ENCODE measurements at regions not wholly inside any gene's neighbourhood (a gene's known extent, or its start where the extent isn't known, plus 50 kb on each side); places are given as distances from the start of the nearest gene placed in this dataset.

DNA sequence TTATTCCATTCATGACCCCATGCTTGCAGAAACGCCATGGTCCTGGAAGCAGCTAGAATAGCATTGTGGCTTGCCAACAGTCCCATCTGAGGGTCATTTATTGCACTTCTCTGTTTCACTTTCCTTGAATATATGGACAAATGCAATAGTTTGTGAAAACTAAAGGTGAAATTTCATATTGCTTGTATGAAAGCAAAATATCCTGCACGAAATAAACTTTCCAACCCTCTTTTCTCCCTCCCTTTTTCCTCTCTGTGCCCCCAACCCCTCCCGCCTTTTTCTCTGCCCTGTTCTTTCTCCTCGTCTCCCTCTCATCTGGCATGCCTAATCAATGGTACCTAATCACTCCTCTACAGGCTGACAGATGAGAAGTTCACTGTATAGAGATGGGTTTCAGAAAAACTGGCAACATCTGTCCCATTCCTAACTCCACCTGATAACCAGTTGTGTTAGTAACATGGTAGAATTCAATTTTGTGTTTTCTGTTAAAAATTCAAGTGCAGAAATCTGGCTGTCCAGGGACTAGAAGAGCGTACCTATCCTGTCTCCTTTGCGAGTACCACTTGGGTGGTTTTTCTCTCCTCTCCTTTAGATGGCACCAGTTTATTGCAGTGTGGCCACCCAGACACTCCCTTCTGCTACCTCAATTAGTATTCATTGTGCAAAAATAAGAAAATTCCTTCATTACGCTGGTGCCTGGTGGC, 198.6 kb downstream of the FOXA2 start:
- no peak overlapping the region for H3K4me3 ChIP-seq
- no peaks in the 10 kb centered on the region for H3K4me1 ChIP-seq
- no peak overlapping the region for H3K27ac ChIP-seq
- no peaks in the 10 kb centered on the region for H3K36me3 ChIP-seq
- H3K9me3 ChIP-seq: no peaks in the 10 kb centered on the region
- peaks cover 0 to 2% of the 10 kb centered on the region in 2 donors for H3K27me3 ChIP-seq
- no peak for DNase-seq
- TF ChIP-seq, protein P1, sequence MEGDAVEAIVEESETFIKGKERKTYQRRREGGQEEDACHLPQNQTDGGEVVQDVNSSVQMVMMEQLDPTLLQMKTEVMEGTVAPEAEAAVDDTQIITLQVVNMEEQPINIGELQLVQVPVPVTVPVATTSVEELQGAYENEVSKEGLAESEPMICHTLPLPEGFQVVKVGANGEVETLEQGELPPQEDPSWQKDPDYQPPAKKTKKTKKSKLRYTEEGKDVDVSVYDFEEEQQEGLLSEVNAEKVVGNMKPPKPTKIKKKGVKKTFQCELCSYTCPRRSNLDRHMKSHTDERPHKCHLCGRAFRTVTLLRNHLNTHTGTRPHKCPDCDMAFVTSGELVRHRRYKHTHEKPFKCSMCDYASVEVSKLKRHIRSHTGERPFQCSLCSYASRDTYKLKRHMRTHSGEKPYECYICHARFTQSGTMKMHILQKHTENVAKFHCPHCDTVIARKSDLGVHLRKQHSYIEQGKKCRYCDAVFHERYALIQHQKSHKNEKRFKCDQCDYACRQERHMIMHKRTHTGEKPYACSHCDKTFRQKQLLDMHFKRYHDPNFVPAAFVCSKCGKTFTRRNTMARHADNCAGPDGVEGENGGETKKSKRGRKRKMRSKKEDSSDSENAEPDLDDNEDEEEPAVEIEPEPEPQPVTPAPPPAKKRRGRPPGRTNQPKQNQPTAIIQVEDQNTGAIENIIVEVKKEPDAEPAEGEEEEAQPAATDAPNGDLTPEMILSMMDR (IDR thresholded peaks at IDR 0.05): no peak
- intact Hi-C loops (cut with DNase I; ENCODE audit: low total_unique reads): no loop called here

DNA sequence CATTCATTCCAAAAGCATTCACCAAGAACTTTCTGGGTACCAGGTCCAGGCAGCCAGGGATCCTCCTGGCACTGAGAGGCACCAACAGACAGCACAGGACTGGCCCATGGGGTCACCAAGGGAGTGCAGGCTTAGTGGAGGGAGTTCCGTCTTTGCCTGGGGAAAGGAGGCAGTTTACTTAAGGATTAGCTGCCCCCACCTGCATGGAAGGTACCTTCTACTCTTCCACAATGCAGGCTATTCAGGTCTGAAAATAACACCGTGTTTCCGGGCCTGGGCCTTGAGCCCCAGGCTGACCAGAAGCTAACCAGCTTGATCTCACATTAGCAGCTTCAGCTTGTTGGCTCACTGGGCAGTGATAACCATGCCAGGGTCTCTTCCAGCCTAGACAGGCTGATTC, 199.4 kb downstream of the FOXA2 start:
- H3K36me3 ChIP-seq: no peaks in the 10 kb centered on the region
- intact Hi-C loops (cut with DNase I; ENCODE audit: low total_unique reads): no loop called here
- no peak overlapping the region for H3K27ac ChIP-seq
- no peaks in the 10 kb centered on the region for H3K4me1 ChIP-seq
- H3K9me3 ChIP-seq: no peaks in the 10 kb centered on the region
- DNase-seq: no peak
- TF ChIP-seq, protein P1 (IDR thresholded peaks at IDR 0.05): no peak
- no peak overlapping the region for H3K4me3 ChIP-seq
- H3K27me3 ChIP-seq: peaks cover 0 to 2% of the 10 kb centered on the region in 2 donors

DNA sequence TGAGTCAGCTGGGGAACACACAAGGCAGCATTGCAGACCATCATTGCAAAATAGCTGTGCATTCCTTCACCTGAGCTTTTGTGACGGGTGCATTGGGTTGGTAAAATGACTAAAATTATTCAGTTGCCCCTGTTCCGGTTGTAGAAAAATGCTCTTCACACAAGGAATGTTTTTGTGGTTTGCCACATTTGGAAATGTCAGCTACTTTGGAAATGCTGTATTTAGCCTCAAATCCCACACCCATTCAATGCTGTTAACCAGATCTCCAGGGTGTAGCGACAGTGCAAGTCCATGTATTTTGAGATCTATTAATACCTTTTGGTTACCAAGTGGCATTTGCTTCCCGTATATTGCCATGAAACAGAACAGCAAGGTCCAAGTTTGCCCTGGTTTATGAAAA, 201.2 kb downstream of the FOXA2 start:
- H3K9me3 ChIP-seq: no peaks in the 10 kb centered on the region
- DNase-seq: no peak
- H3K4me1 ChIP-seq: no peaks in the 10 kb centered on the region
- H3K36me3 ChIP-seq: no peaks in the 10 kb centered on the region
- no peak overlapping the region for H3K27ac ChIP-seq
- H3K4me3 ChIP-seq: no peak overlapping the region
- TF ChIP-seq, protein P1 (IDR thresholded peaks at IDR 0.05): no peak
- intact Hi-C loops (cut with DNase I; ENCODE audit: low total_unique reads): no loop called here
- H3K27me3 ChIP-seq: no peaks in the 10 kb centered on the region

DNA sequence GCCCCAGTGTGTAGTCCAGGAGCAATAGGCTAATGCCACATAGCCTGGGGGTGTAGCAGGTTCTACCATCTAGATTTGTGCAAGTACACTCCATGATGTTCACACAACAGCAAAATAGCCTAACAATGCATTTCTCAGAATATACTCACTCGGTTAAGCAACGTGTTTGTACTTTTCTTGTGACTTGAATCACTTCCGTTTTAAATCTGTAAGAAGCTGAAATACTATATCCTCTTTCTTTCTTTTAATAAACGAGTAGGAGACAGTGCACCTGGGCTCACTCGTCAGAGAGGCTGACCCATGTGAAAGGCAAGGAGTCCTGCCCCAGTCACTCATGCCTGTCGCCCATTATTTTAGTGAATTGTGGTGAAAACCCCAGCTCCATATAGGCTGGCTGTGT, 201.6 kb downstream of the FOXA2 start:
- intact Hi-C loops (cut with DNase I; ENCODE audit: low total_unique reads): no loop called here
- H3K36me3 ChIP-seq: no peaks in the 10 kb centered on the region
- DNase-seq: no peak
- no peaks in the 10 kb centered on the region for H3K27me3 ChIP-seq
- H3K4me3 ChIP-seq: no peak overlapping the region
- TF ChIP-seq, protein P1 (IDR thresholded peaks at IDR 0.05): no peak
- H3K27ac ChIP-seq: no peak overlapping the region
- H3K4me1 ChIP-seq: no peaks in the 10 kb centered on the region
- no peaks in the 10 kb centered on the region for H3K9me3 ChIP-seq

DNA sequence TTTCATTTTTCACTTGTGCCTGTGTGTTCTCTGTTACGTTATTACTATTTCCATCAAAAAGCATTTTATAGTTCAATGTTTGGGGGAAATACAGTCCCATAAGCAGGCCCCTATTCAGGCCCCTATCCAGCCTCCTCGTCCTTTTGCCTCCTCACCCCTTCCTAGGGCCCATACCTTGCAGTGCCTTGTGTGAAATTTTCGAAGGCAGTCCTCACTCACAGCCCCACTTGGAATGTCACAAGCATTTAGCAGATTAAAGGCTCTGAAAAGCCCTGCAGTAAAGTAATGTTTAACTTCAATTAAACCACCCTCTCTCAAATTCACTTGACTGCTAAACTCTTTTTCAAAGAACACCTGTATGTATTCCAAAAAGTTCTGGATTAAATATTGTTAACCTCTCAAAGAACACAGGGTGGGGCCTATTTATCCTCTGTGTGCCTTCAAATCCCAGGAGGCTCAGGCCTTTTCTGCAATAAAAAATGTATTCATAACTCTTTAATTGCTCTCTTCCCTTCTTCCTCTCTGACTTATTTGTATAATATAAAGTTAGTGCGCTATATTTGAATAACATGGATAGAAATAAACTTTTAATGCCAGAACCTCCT, 202.5 kb downstream of the FOXA2 start:
- intact Hi-C loops (cut with DNase I; ENCODE audit: low total_unique reads): no loop called here
- Histone ChIP-seq H3K4me1 (no peaks in the 10 kb centered on the region), H3K9me3 (no peaks in the 10 kb centered on the region), H3K27ac (no peak overlapping the region), H3K4me3 (no peak overlapping the region), H3K27me3 (no peaks in the 10 kb centered on the region), H3K36me3 (no peaks in the 10 kb centered on the region)
- DNase-seq: no peak
- TF ChIP-seq, protein P1 (IDR thresholded peaks at IDR 0.05): no peak
